ENCODE measurements at regions not wholly inside any gene's neighbourhood (a gene's known extent, or its start where the extent isn't known, plus 50 kb on each side); places are given as distances from the start of the nearest gene placed in this dataset.
A peak's percentile ranks its signal among the peaks of the same experiment; 100 is the strongest.

GRCh38 chr1:208540724-208541123 is 296.5 kb upstream of the PLXNA2 start:
- H3K36me3 ChIP-seq = no peaks in the 10 kb centered on the region
- no peak for TF ChIP-seq EP300 (IDR thresholded peaks at IDR 0.05)
- TF ChIP-seq POLR2AphosphoS5 (IDR thresholded peaks at IDR 0.05) = no peak
- no peak for TF ChIP-seq CTCF (IDR thresholded peaks at IDR 0.05)
- TF ChIP-seq POLR2A (IDR thresholded peaks at IDR 0.05; ENCODE audit: low read depth) = no peak
- H3K4me3 ChIP-seq = no peak overlapping the region
- peaks cover 0 to 8% (median 0%) of the 10 kb centered on the region in 4 donors for H3K27me3 ChIP-seq
- DNase-seq (ENCODE audit: extremely low spot score) = peak; percentile 68
- no peaks in the 10 kb centered on the region for H3K9me3 ChIP-seq
- intact Hi-C loops (cut with DNase I) = no loop called here
- no peak overlapping the region for H3K27ac ChIP-seq (replicated peaks in 1 of 4)
- 95% methylated on average over 2 of the region's 2 CpGs for WGBS
- peaks cover 0 to 4% (median 0%) of the 10 kb centered on the region in 4 donors for H3K4me1 ChIP-seq

- WGBS = 88% methylated on average over 4 of the region's 4 CpGs
- intact Hi-C loops (cut with DNase I) = no loop called here
These were observed 297.2 kb upstream of the PLXNA2 start for GRCh38 chr1:208541225-208541855.

GRCh38 chr1:208542309-208542708 is 298.1 kb upstream of the PLXNA2 start:
- WGBS = 96% methylated on average over 3 of the region's 3 CpGs
- intact Hi-C loops (cut with DNase I) = no loop called here
- H3K36me3 ChIP-seq = no peaks in the 10 kb centered on the region
- H3K27me3 ChIP-seq = peaks cover 0 to 8% (median 0%) of the 10 kb centered on the region in 4 donors
- no peak overlapping the region for H3K27ac ChIP-seq (replicated peaks in 1 of 4)
- H3K4me3 ChIP-seq = no peak overlapping the region
- TF ChIP-seq CTCF (IDR thresholded peaks at IDR 0.05) (no peak), POLR2A (IDR thresholded peaks at IDR 0.05; ENCODE audit: low read depth) (no peak), POLR2AphosphoS5 (IDR thresholded peaks at IDR 0.05) (no peak), EP300 (IDR thresholded peaks at IDR 0.05) (no peak)
- peaks cover 0 to 4% (median 0%) of the 10 kb centered on the region in 4 donors for H3K4me1 ChIP-seq
- peak; percentile 2 for DNase-seq (ENCODE audit: extremely low spot score)
- H3K9me3 ChIP-seq = no peaks in the 10 kb centered on the region

More at GRCh38 chr1:208541225-208541855, 297.2 kb upstream of the PLXNA2 start:
- Histone ChIP-seq H3K4me3 (no peak overlapping the region), H3K27ac (replicated peaks in 1 of 4) (no peak overlapping the region), H3K9me3 (no peaks in the 10 kb centered on the region), H3K36me3 (no peaks in the 10 kb centered on the region), H3K27me3 (peaks cover 0 to 4% (median 0%) of the 10 kb centered on the region in 4 donors), H3K4me1 (peaks cover 0 to 4% (median 0%) of the 10 kb centered on the region in 4 donors)
- no peak for TF ChIP-seq EP300 (IDR thresholded peaks at IDR 0.05)
- TF ChIP-seq POLR2A (IDR thresholded peaks at IDR 0.05; ENCODE audit: low read depth) = no peak
- TF ChIP-seq CTCF (IDR thresholded peaks at IDR 0.05) = no peak
- no peak for TF ChIP-seq POLR2AphosphoS5 (IDR thresholded peaks at IDR 0.05)
- DNase-seq (ENCODE audit: extremely low spot score) = peak; percentile 53

GRCh38 chr1:208544053-208544452 is 299.9 kb upstream of the PLXNA2 start:
- TF ChIP-seq CTCF (IDR thresholded peaks at IDR 0.05) = no peak
- TF ChIP-seq POLR2A (IDR thresholded peaks at IDR 0.05; ENCODE audit: low read depth) = no peak
- TF ChIP-seq EP300 (IDR thresholded peaks at IDR 0.05) = no peak
- TF ChIP-seq POLR2AphosphoS5 (IDR thresholded peaks at IDR 0.05) = no peak
- Histone ChIP-seq H3K27ac (replicated peaks in 1 of 4) (no peak overlapping the region), H3K9me3 (no peaks in the 10 kb centered on the region), H3K36me3 (no peaks in the 10 kb centered on the region), H3K4me3 (no peak overlapping the region), H3K27me3 (peaks cover 0 to 4% (median 0%) of the 10 kb centered on the region in 4 donors), H3K4me1 (peaks cover 0 to 2% (median 0%) of the 10 kb centered on the region in 4 donors)
- peak; percentile 31 for DNase-seq (ENCODE audit: extremely low spot score)
- intact Hi-C loops (cut with DNase I) = no loop called here
- 79% methylated on average over 2 of the region's 2 CpGs for WGBS
